Endothelial cell of umbilical vein (primary cell): ENCODE measurements at regions not wholly inside any gene's neighbourhood (a gene's known extent, or its start where the extent isn't known, plus 50 kb on each side); places are given as distances from the start of the nearest gene placed in this dataset.

Source experiments
- BruUV-seq: library from RNA; stranded (reverse); fragments of 400-500 nt; replicated peaks from 2 replicates; lab custom pipeline; 2021; lab: Mats Ljungman, UMichigan
- CTCF ChIA-PET: fragments of 300-600, 350-600 bp; sonication (Branson Sonifier 250); formaldehyde crosslinking; loops from one replicate; lab custom pipeline; 2021; ENCODE audit warnings: antibody characterized with exemption, inconsistent platforms; lab: Charles Lee
- POLR2A ChIA-PET: fragments of 300-600, 350-600 bp; sonication (Branson Sonifier 250); formaldehyde crosslinking; loops from one replicate; lab custom pipeline; 2021; ENCODE audit warnings: antibody characterized with exemption, inconsistent platforms; lab: Charles Lee
- DNase-seq: peaks from one replicate; pipeline ENCODE4 v3.0.0-alpha.2; 2011; ENCODE audit warnings: low read depth, low spot score
- FAIRE-seq: peaks from 2 replicates; lab custom pipeline; 2011; peaks lifted over from hg19 to GRCh38; lab: Jason Lieb, UNC
- H2AFZ ChIP-seq: 2 replicates; pipeline ENCODE4 v1.6.0; 2012; ENCODE audit warnings: low read depth, low read length, control low read depth, inconsistent platforms
- H3K27ac ChIP-seq: 2 replicates; pipeline ENCODE4 v1.5.1; 2011; ENCODE audit warnings: low read depth, mild to moderate bottlenecking, control low read depth, low read length, moderate library complexity; ENCODE audit not compliant: insufficient read depth
- H3K27me3 ChIP-seq, 2 experiments: 2 replicates each; pipeline versions ENCODE4 v1.6.0 to v1.6.1; 2011; ENCODE audit warnings: low read length in 2 of 2, mixed read lengths in 1 of 2; ENCODE audit not compliant: control insufficient read depth in 2 of 2, insufficient read depth in 2 of 2
- H3K36me3 ChIP-seq, 2 experiments: 2 replicates in 1 of 2; 3 replicates in 1 of 2; pipeline ENCODE4 v1.5.1; 2011; ENCODE audit warnings: low read length in 2 of 2, mild to moderate bottlenecking in 1 of 2, moderate library complexity in 1 of 2; ENCODE audit not compliant: control insufficient read depth in 2 of 2, insufficient read depth in 2 of 2; ENCODE audit errors: extremely low read depth in 1 of 2
- H3K4me1 ChIP-seq: 3 replicates; pipeline ENCODE4 v1.5.1; 2011; ENCODE audit warnings: mild to moderate bottlenecking, low read length; ENCODE audit not compliant: control insufficient read depth, insufficient read depth; ENCODE audit errors: extremely low read depth
- H3K4me2 ChIP-seq: 2 replicates; pipeline ENCODE4 v1.6.1; 2011; ENCODE audit warnings: low read length, control low read depth, mixed read lengths; ENCODE audit not compliant: insufficient read depth
- H3K4me3 ChIP-seq, 3 experiments: fragments of 200-600 bp in 1 of 3; sonication (generic), shearing (Covaris generic) in 1 of 3; replicated peaks in 1 of 3; 2 replicates each; pipeline ENCODE4 v1.5.1; 2011 to 2016; ENCODE audit warnings: control low read depth in 3 of 3, low read length in 3 of 3, mild to moderate bottlenecking in 2 of 3, inconsistent platforms in 1 of 3, low read depth in 1 of 3, moderate library complexity in 1 of 3; ENCODE audit not compliant: insufficient read depth in 1 of 3
- H3K79me2 ChIP-seq: 2 replicates; pipeline ENCODE4 v1.6.0; 2012; ENCODE audit warnings: low read length, inconsistent platforms; ENCODE audit not compliant: control insufficient read depth, insufficient read depth
- H3K9ac ChIP-seq: replicated peaks from 2 replicates; pipeline ENCODE3; 2011; ENCODE audit warnings: low read length, control low read depth; ENCODE audit not compliant: insufficient read depth; ENCODE audit errors: extremely low read depth
- H3K9me1 ChIP-seq: replicated peaks from 3 replicates; pipeline ENCODE4 v1.6.0; 2011; ENCODE audit warnings: mild to moderate bottlenecking, low read length; ENCODE audit not compliant: control insufficient read depth, insufficient read depth; ENCODE audit errors: extremely low read depth
- H3K9me3 ChIP-seq: replicated peaks from 2 replicates; pipeline ENCODE4 v1.5.1; 2012; ENCODE audit warnings: low read length, inconsistent platforms; ENCODE audit not compliant: control insufficient read depth, insufficient read depth
- H4K20me1 ChIP-seq: replicated peaks from 2 replicates; pipeline ENCODE3; 2011; ENCODE audit warnings: mild to moderate bottlenecking, low read length; ENCODE audit not compliant: control insufficient read depth, insufficient read depth; ENCODE audit errors: extremely low read depth
- EZH2 ChIP-seq: IDR thresholded peaks from 2 replicates; pipeline ENCODE4 v1.6.1; 2012; ENCODE audit warnings: borderline replicate concordance, low read depth, mild to moderate bottlenecking, moderate library complexity, low read length, inconsistent platforms; ENCODE audit not compliant: severe bottlenecking
- FOS ChIP-seq: IDR thresholded peaks from 2 replicates; pipeline ENCODE4 v1.6.1; 2011; ENCODE audit warnings: mild to moderate bottlenecking, low read length, moderate library complexity, borderline replicate concordance; ENCODE audit not compliant: insufficient read depth
- GATA2 ChIP-seq: IDR thresholded peaks from 2 replicates; pipeline ENCODE4 v1.7.0; 2011; ENCODE audit warnings: low read depth, mild to moderate bottlenecking, moderate library complexity, mixed read lengths, low read length; ENCODE audit not compliant: insufficient read length, insufficient read depth
- MYC ChIP-seq: IDR thresholded peaks from one replicate; pipeline ENCODE4 v1.6.1; 2011; ENCODE audit warnings: mild to moderate bottlenecking, low read depth, low read length
- POLR2A ChIP-seq: IDR thresholded peaks from 2 replicates; pipeline ENCODE4 v1.6.1; 2012; ENCODE audit warnings: low read depth, mild to moderate bottlenecking, control low read depth, low read length
- POLR2AphosphoS5 ChIP-seq: IDR thresholded peaks from 2 replicates; pipeline ENCODE4 v1.6.1; 2012; ENCODE audit warnings: low read depth, mild to moderate bottlenecking, control low read depth, low read length, moderate library complexity; ENCODE audit not compliant: insufficient read depth
- dilution Hi-C: fragments of 300-500 bp; cut with MboI; formaldehyde crosslinking; loops from one replicate; pipeline ENCODE4 v1.15.0; 2019; ENCODE audit warnings: low sequenced_read_pairs; ENCODE audit not compliant: extremely low pct_ligation_motif_present
- intact Hi-C: fragments of 100-400 bp; cut with micrococcal nuclease; formaldehyde crosslinking; loops from one replicate; pipeline ENCODE4 v1.10.0; 2022
- TF ChIP-seq, protein P1 (sequence below): IDR thresholded peaks from 2 replicates; pipeline ENCODE4 v1.6.1; 2011; ENCODE audit not compliant: insufficient read depth, insufficient read length
- TF ChIP-seq, protein P2 (sequence below), 2 donors: IDR thresholded peaks; 1 replicate in 1 of 2; 2 replicates in 1 of 2; pipeline ENCODE4 v1.5.1; 2011; ENCODE audit warnings: low read length in 2 of 2, mild to moderate bottlenecking in 2 of 2, moderate library complexity in 2 of 2, control low read depth in 1 of 2, inconsistent platforms in 1 of 2, low read depth in 1 of 2; ENCODE audit not compliant: insufficient read depth in 1 of 2; ENCODE audit errors: extremely low read depth in 1 of 2

DNA sequence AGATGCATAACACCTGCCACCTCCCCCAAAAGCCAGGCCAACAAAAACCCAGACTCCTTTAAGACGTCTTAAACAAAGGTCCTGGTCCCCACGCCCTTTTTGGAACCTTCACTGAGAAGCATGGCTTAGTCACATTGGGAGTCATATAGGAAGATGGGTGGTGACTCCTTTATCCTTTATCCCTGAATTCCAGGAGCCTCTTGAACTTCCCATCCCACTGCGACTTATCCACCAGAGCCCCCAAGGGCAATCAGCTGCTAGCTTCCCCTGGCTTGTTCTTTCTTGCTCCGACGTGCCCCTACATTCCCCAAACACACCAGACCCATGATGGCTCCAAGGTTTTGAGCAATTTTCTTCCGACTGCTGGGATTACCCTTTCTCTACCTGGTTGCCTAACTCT lies 567.0 kb upstream of the CADM1 start:
- no peaks in the 10 kb centered on the region for H3K9me1 ChIP-seq
- TF ChIP-seq EZH2 (no peak), POLR2A (no peak), MYC (no peak), FOS (no peak), GATA2 (no peak), POLR2AphosphoS5 (no peak)
- TF ChIP-seq, protein P1, sequence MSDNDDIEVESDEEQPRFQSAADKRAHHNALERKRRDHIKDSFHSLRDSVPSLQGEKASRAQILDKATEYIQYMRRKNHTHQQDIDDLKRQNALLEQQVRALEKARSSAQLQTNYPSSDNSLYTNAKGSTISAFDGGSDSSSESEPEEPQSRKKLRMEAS = no peak
- TF ChIP-seq, protein P2, sequence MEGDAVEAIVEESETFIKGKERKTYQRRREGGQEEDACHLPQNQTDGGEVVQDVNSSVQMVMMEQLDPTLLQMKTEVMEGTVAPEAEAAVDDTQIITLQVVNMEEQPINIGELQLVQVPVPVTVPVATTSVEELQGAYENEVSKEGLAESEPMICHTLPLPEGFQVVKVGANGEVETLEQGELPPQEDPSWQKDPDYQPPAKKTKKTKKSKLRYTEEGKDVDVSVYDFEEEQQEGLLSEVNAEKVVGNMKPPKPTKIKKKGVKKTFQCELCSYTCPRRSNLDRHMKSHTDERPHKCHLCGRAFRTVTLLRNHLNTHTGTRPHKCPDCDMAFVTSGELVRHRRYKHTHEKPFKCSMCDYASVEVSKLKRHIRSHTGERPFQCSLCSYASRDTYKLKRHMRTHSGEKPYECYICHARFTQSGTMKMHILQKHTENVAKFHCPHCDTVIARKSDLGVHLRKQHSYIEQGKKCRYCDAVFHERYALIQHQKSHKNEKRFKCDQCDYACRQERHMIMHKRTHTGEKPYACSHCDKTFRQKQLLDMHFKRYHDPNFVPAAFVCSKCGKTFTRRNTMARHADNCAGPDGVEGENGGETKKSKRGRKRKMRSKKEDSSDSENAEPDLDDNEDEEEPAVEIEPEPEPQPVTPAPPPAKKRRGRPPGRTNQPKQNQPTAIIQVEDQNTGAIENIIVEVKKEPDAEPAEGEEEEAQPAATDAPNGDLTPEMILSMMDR (IDR thresholded peaks at IDR 0.05; ENCODE audit: extremely low read depth in 1 of 2, insufficient read depth in 1 of 2, low read depth in 1 of 2, low read length in 2 of 2) = no peak
- H3K79me2 ChIP-seq = no peaks in the 10 kb centered on the region
- no peaks in the 10 kb centered on the region for H3K4me1 ChIP-seq
- H2AFZ ChIP-seq = no peak overlapping the region
- POLR2A ChIA-PET = no interaction called here
- FAIRE-seq (no peak), DNase-seq (no peak)
- H3K4me3 ChIP-seq = no peak overlapping the region
- dilution Hi-C loops = no loop called here
- CTCF ChIA-PET = no interaction called here
- no peaks in the 10 kb centered on the region for H3K27me3 ChIP-seq
- no peak overlapping the region for H3K4me2 ChIP-seq
- H3K27ac ChIP-seq = no peak overlapping the region
- H3K36me3 ChIP-seq = no peaks in the 10 kb centered on the region
- BruUV-seq = no TSS peak
- no peak overlapping the region for H3K9ac ChIP-seq
- H3K9me3 ChIP-seq = no peaks in the 10 kb centered on the region
- intact Hi-C loops = no loop called here
- no peaks in the 10 kb centered on the region for H4K20me1 ChIP-seq
